ENCODE measurements at regions not wholly inside any gene's neighbourhood (a gene's known extent, or its start where the extent isn't known, plus 50 kb on each side); places are given as distances from the start of the nearest gene placed in this dataset.

- Mint-ChIP-seq H3K4me3 (ENCODE audit: unreplicated experiment) (no peak overlapping the region), H3K36me3 (ENCODE audit: insufficient read depth, unreplicated experiment) (no peaks in the 10 kb centered on the region), H3K27ac (ENCODE audit: unreplicated experiment) (no peak overlapping the region), H3K27me3 (ENCODE audit: insufficient read depth, unreplicated experiment) (no peaks in the 10 kb centered on the region), H3K9me3 (ENCODE audit: unreplicated experiment) (peaks cover 29% of the 10 kb centered on the region), H3K4me1 (ENCODE audit: low read depth, unreplicated experiment) (peaks cover 12% of the 10 kb centered on the region)
- ChIA-PET CTCF (interaction anchor here (0.6 kb wide), 1 partner anchor 8 kb away, joined by 3 read pairs; no protein-coding TSS in a partner anchor), POLR2A (no interaction called here)
- Histone ChIP-seq H3K4me3 (ENCODE audit: low read depth, low read length) (no peak overlapping the region), H3K9me3 (no peaks in the 10 kb centered on the region), H3K27me3 (replicated peaks; ENCODE audit: control insufficient read depth, insufficient read depth, low read length) (no peaks in the 10 kb centered on the region), H3K36me3 (ENCODE audit: control insufficient read depth, insufficient read depth, low read length) (no peaks in the 10 kb centered on the region), H3K4me1 (peaks cover 7% of the 10 kb centered on the region; the same call in 1 of the 2 replicates)
- no peak for DNase-seq
- TF ChIP-seq, protein P1, sequence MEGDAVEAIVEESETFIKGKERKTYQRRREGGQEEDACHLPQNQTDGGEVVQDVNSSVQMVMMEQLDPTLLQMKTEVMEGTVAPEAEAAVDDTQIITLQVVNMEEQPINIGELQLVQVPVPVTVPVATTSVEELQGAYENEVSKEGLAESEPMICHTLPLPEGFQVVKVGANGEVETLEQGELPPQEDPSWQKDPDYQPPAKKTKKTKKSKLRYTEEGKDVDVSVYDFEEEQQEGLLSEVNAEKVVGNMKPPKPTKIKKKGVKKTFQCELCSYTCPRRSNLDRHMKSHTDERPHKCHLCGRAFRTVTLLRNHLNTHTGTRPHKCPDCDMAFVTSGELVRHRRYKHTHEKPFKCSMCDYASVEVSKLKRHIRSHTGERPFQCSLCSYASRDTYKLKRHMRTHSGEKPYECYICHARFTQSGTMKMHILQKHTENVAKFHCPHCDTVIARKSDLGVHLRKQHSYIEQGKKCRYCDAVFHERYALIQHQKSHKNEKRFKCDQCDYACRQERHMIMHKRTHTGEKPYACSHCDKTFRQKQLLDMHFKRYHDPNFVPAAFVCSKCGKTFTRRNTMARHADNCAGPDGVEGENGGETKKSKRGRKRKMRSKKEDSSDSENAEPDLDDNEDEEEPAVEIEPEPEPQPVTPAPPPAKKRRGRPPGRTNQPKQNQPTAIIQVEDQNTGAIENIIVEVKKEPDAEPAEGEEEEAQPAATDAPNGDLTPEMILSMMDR (IDR thresholded peaks at IDR 0.05; ENCODE audit: insufficient read depth in 1 of 2, low read depth in 1 of 2, low read length in 1 of 2, severe bottlenecking in 1 of 2, unreplicated experiment in 1 of 2), result no peak
- intact Hi-C loops (cut with micrococcal nuclease; ENCODE audit: unreplicated experiment), result no loop called here
- BruUV-seq (replicated peaks), result no TSS peak
Observed at GRCh38 chr20:4508773-4509172, 177.5 kb upstream of the PRNP start.

GRCh38 chr20:4507288-4507719, 179.0 kb upstream of the PRNP start:
- TF ChIP-seq, protein P1 (IDR thresholded peaks at IDR 0.05; ENCODE audit: insufficient read depth in 1 of 2, low read depth in 1 of 2, low read length in 1 of 2, severe bottlenecking in 1 of 2, unreplicated experiment in 1 of 2), result no peak
- ChIA-PET CTCF (no interaction called here), POLR2A (no interaction called here)
- H3K4me1 Mint-ChIP-seq (ENCODE audit: low read depth, unreplicated experiment), result peaks cover under 1% of the 10 kb centered on the region
- DNase-seq, result no peak
- H3K27me3 Mint-ChIP-seq (ENCODE audit: insufficient read depth, unreplicated experiment), result no peaks in the 10 kb centered on the region
- BruUV-seq (replicated peaks), result no TSS peak
- H3K9me3 Mint-ChIP-seq (ENCODE audit: unreplicated experiment), result peaks cover 20% of the 10 kb centered on the region
- intact Hi-C loops (cut with micrococcal nuclease; ENCODE audit: unreplicated experiment), result no loop called here
- Histone ChIP-seq H3K27me3 (replicated peaks; ENCODE audit: control insufficient read depth, insufficient read depth, low read length) (no peaks in the 10 kb centered on the region), H3K4me1 (no peaks in the 10 kb centered on the region), H3K36me3 (ENCODE audit: control insufficient read depth, insufficient read depth, low read length) (no peaks in the 10 kb centered on the region), H3K4me3 (ENCODE audit: low read depth, low read length) (no peak overlapping the region), H3K9me3 (no peaks in the 10 kb centered on the region)
- H3K36me3 Mint-ChIP-seq (ENCODE audit: insufficient read depth, unreplicated experiment), result no peaks in the 10 kb centered on the region
- no peak overlapping the region for H3K27ac Mint-ChIP-seq (ENCODE audit: unreplicated experiment)
- no peak overlapping the region for H3K4me3 Mint-ChIP-seq (ENCODE audit: unreplicated experiment)

- intact Hi-C loops (cut with micrococcal nuclease; ENCODE audit: unreplicated experiment), result no loop called here
Observed at GRCh38 chr20:4504814-4505213, 181.4 kb upstream of the PRNP start.

More at GRCh38 chr20:4504814-4505213, 181.4 kb upstream of the PRNP start:
- CTCF ChIA-PET, result no interaction called here
- no peak overlapping the region for H3K4me3 Mint-ChIP-seq (ENCODE audit: unreplicated experiment)
- no peak for DNase-seq
- H3K36me3 ChIP-seq (ENCODE audit: control insufficient read depth, insufficient read depth, low read length), result no peaks in the 10 kb centered on the region
- no peaks in the 10 kb centered on the region for H3K27me3 ChIP-seq (replicated peaks; ENCODE audit: control insufficient read depth, insufficient read depth, low read length)
- no peaks in the 10 kb centered on the region for H3K9me3 ChIP-seq
- no peaks in the 10 kb centered on the region for H3K4me1 ChIP-seq
- H3K9me3 Mint-ChIP-seq (ENCODE audit: unreplicated experiment), result peaks cover 18% of the 10 kb centered on the region
- H3K4me3 ChIP-seq (ENCODE audit: low read depth, low read length), result no peak overlapping the region
- no peaks in the 10 kb centered on the region for H3K4me1 Mint-ChIP-seq (ENCODE audit: low read depth, unreplicated experiment)
- POLR2A ChIA-PET, result no interaction called here
- no peaks in the 10 kb centered on the region for H3K36me3 Mint-ChIP-seq (ENCODE audit: insufficient read depth, unreplicated experiment)
- H3K27ac Mint-ChIP-seq (ENCODE audit: unreplicated experiment), result no peak overlapping the region
- BruUV-seq (replicated peaks), result no TSS peak
- no peaks in the 10 kb centered on the region for H3K27me3 Mint-ChIP-seq (ENCODE audit: insufficient read depth, unreplicated experiment)
- TF ChIP-seq, protein P1 (IDR thresholded peaks at IDR 0.05; ENCODE audit: insufficient read depth in 1 of 2, low read depth in 1 of 2, low read length in 1 of 2, severe bottlenecking in 1 of 2, unreplicated experiment in 1 of 2), result no peak

All from Caco-2 (cell line).